ENCODE measurements at regions not wholly inside any gene's neighbourhood (a gene's known extent, or its start where the extent isn't known, plus 50 kb on each side); places are given as distances from the start of the nearest gene placed in this dataset.

GRCh38 chr4:14180166-14180565, 552.6 kb upstream of the BOD1L1 start:
- WGBS, 5 donors: 89 to 97% (median 94%) methylated on average over 2 of the region's 2 CpGs
- Histone ChIP-seq H3K9me3 (no peaks in the 10 kb centered on the region), H3K27me3 (replicated peaks in 1 of 7) (no peaks in the 10 kb centered on the region), H3K4me3 (no peak overlapping the region), H3K36me3 (no peaks in the 10 kb centered on the region), H3K4me1 (peaks cover 3 to 73% (median 42%) of the 10 kb centered on the region in 6 donors), H3K27ac (peak overlapping the region in 3 of 8 donors; percentile 72 to 83 (median 76))
- intact Hi-C loops (cut with DNase I; ENCODE audit: low total_unique reads): no loop called here
- TF ChIP-seq POLR2AphosphoS5 (IDR thresholded peaks at IDR 0.05): no peak
- TF ChIP-seq CTCF (IDR thresholded peaks at IDR 0.05 in 8 of 11, conservative IDR thresholded peaks at IDR 0.05 in 3 of 11): no peak
- TF ChIP-seq POLR2A (IDR thresholded peaks at IDR 0.05): no peak
- DNase-seq: no peak

GRCh38 chr4:14180983-14181601, 553.6 kb upstream of the BOD1L1 start:
- H3K4me3 ChIP-seq: no peak overlapping the region
- H3K9me3 ChIP-seq: no peaks in the 10 kb centered on the region
- no peak for DNase-seq
- peaks cover 3 to 71% (median 42%) of the 10 kb centered on the region in 6 donors for H3K4me1 ChIP-seq
- H3K27me3 ChIP-seq (replicated peaks in 1 of 7): no peaks in the 10 kb centered on the region
- peak overlapping the region in 2 of 8 donors; percentile 72 to 83 for H3K27ac ChIP-seq
- H3K36me3 ChIP-seq: no peaks in the 10 kb centered on the region
- 59 to 80% (median 76%) methylated on average over 6 of the region's 6 CpGs for WGBS, 5 donors
- TF ChIP-seq CTCF (IDR thresholded peaks at IDR 0.05 in 8 of 11, conservative IDR thresholded peaks at IDR 0.05 in 3 of 11) (no peak), POLR2A (IDR thresholded peaks at IDR 0.05) (no peak), POLR2AphosphoS5 (IDR thresholded peaks at IDR 0.05) (no peak)
- intact Hi-C loops (cut with DNase I; ENCODE audit: low total_unique reads): no loop called here

- Histone ChIP-seq H3K27me3 (replicated peaks in 1 of 7) (no peaks in the 10 kb centered on the region), H3K27ac (peak overlapping the region in 2 of 8 donors; percentile 3 to 18), H3K4me1 (peaks cover 3 to 61% (median 37%) of the 10 kb centered on the region in 6 donors), H3K4me3 (no peak overlapping the region), H3K9me3 (no peaks in the 10 kb centered on the region), H3K36me3 (no peaks in the 10 kb centered on the region)
- no peak for DNase-seq
- WGBS, 5 donors: 57 to 69% (median 64%) methylated on average over 6 of the region's 6 CpGs
- TF ChIP-seq CTCF (IDR thresholded peaks at IDR 0.05 in 8 of 11, conservative IDR thresholded peaks at IDR 0.05 in 3 of 11) (no peak), POLR2AphosphoS5 (IDR thresholded peaks at IDR 0.05) (no peak), POLR2A (IDR thresholded peaks at IDR 0.05) (no peak)
- intact Hi-C loops (cut with DNase I; ENCODE audit: low total_unique reads): no loop called here
Observed at GRCh38 chr4:14182148-14182547, 554.6 kb upstream of the BOD1L1 start.

- Histone ChIP-seq H3K27ac (no peak overlapping the region), H3K27me3 (replicated peaks in 1 of 7) (no peaks in the 10 kb centered on the region), H3K36me3 (no peaks in the 10 kb centered on the region), H3K4me3 (no peak overlapping the region), H3K9me3 (no peaks in the 10 kb centered on the region), H3K4me1 (peaks cover under 1 to 39% (median 18%) of the 10 kb centered on the region in 6 donors)
- WGBS, 5 donors: 26 to 41% (median 29%) methylated on average over 3 of the region's 3 CpGs
- TF ChIP-seq POLR2A (IDR thresholded peaks at IDR 0.05) (no peak), CTCF (IDR thresholded peaks at IDR 0.05 in 8 of 11, conservative IDR thresholded peaks at IDR 0.05 in 3 of 11) (no peak), POLR2AphosphoS5 (IDR thresholded peaks at IDR 0.05) (no peak)
- intact Hi-C loops (cut with DNase I; ENCODE audit: low total_unique reads): no loop called here
- no peak for DNase-seq
Observed at GRCh38 chr4:14184265-14184664, 556.7 kb upstream of the BOD1L1 start.

Data from spleen (tissue), 11 donors.